GM23248 (cell line): ENCODE measurements at regions not wholly inside any gene's neighbourhood (a gene's known extent, or its start where the extent isn't known, plus 50 kb on each side); places are given as distances from the start of the nearest gene placed in this dataset.
"Not testable (repeated sequence)": the region's sequence is repeated elsewhere in the genome, so short reads cannot be mapped to it uniquely, and the experiment has no call there.

Source experiments
- DNase-seq: peaks from one replicate; pipeline ENCODE4 v3.0.0-alpha.2; 2015
- H2AFZ ChIP-seq: fragments of 200-600 bp; sonication (generic); 2 replicates; pipeline ENCODE4 v1.6.1; 2016; ENCODE audit warnings: antibody characterized with exemption
- H3F3A ChIP-seq: fragments of 200-600 bp; sonication (generic); 2 replicates; pipeline ENCODE4 v1.6.1; 2016; ENCODE audit warnings: mild to moderate bottlenecking, antibody characterized with exemption, mixed run types; ENCODE audit not compliant: insufficient read depth
- H3K27ac ChIP-seq: fragments of 200-600 bp; sonication (generic); 2 replicates; pipeline ENCODE4 v1.5.1; 2016; ENCODE audit warnings: mild to moderate bottlenecking
- H3K27me3 ChIP-seq: fragments of 200-600 bp; sonication (generic); replicated peaks from 2 replicates; pipeline ENCODE4 v1.6.1; 2016; ENCODE audit warnings: mild to moderate bottlenecking; ENCODE audit not compliant: insufficient read depth
- H3K36me3 ChIP-seq: fragments of 200-600 bp; sonication (generic); 2 replicates; pipeline ENCODE4 v1.6.1; 2016; ENCODE audit warnings: low read depth, mild to moderate bottlenecking
- H3K4me1 ChIP-seq: fragments of 200-600 bp; sonication (generic); 2 replicates; pipeline ENCODE4 v1.6.1; 2016; ENCODE audit warnings: mild to moderate bottlenecking; ENCODE audit not compliant: insufficient read depth
- H3K4me2 ChIP-seq: fragments of 200-600 bp; sonication (generic); one replicate; pipeline ENCODE4 v1.6.1; 2016; ENCODE audit warnings: mild to moderate bottlenecking; ENCODE audit not compliant: unreplicated experiment
- H3K4me3 ChIP-seq: fragments of 200-600 bp; sonication (generic); 2 replicates; pipeline ENCODE4 v1.5.1; 2016; ENCODE audit warnings: mild to moderate bottlenecking
- H3K79me2 ChIP-seq: fragments of 200-600 bp; sonication (generic); 2 replicates; pipeline ENCODE4 v1.6.1; 2016; ENCODE audit warnings: mild to moderate bottlenecking; ENCODE audit not compliant: insufficient read depth
- H3K9ac ChIP-seq: fragments of 200-600 bp; sonication (generic); 2 replicates; pipeline ENCODE4 v1.6.1; 2016; ENCODE audit warnings: mild to moderate bottlenecking
- H3K9me2 ChIP-seq: fragments of 200-600 bp; sonication (generic); 2 replicates; pipeline ENCODE4 v1.6.1; 2016; ENCODE audit warnings: mixed run types, mild to moderate bottlenecking, moderate library complexity; ENCODE audit not compliant: insufficient read depth
- H3K9me3 ChIP-seq: fragments of 200-600 bp; sonication (generic); one replicate; pipeline ENCODE4 v1.6.1; 2017; ENCODE audit warnings: low read depth
- H4K20me1 ChIP-seq: fragments of 200-600 bp; sonication (generic); 2 replicates; pipeline ENCODE4 v1.6.0; 2016; ENCODE audit not compliant: insufficient read depth
- EZH2 ChIP-seq: fragments of 200-600 bp; sonication (generic); IDR thresholded peaks from 2 replicates; pipeline ENCODE4 v1.6.1; 2018; ENCODE audit warnings: antibody characterized with exemption, mild to moderate bottlenecking; ENCODE audit not compliant: insufficient read depth, poor library complexity, severe bottlenecking
- EZH2phosphoT487 ChIP-seq: fragments of 200-600 bp; sonication (generic); IDR thresholded peaks from 2 replicates; pipeline ENCODE4 v1.6.1; 2018; ENCODE audit warnings: antibody characterized with exemption, moderate library complexity, mild to moderate bottlenecking, low read depth; ENCODE audit not compliant: insufficient read depth
- WGBS, 2 experiments: methylation state at CpG; one replicate each; pipeline ENCODE4 v1.1.6; 2015 to 2017; ENCODE audit warnings: low lambda C conversion rate in 2 of 2, low coverage in 1 of 2; ENCODE audit errors: missing lambda C conversion rate in 2 of 2; 5-methylcytosine and 5-hydroxymethylcytosine counted together
- in situ Hi-C: fragments of 300-500 bp; cut with MboI; formaldehyde crosslinking; loops from 2 replicates; pipeline ENCODE4 v1.15.0; 2020

GRCh38 chr17:21782107-21782506 lies 89.8 kb downstream of the KCNJ18 start:
- H3K27me3 ChIP-seq, DNase-seq, H3K27ac ChIP-seq, H3K4me2 ChIP-seq, H3K9me3 ChIP-seq, H3K79me2 ChIP-seq, H3K36me3 ChIP-seq, H3K4me1 ChIP-seq, H4K20me1 ChIP-seq, H2AFZ ChIP-seq, H3K9me2 ChIP-seq, H3K9ac ChIP-seq, H3F3A ChIP-seq, in situ Hi-C loops, H3K4me3 ChIP-seq: not testable (repeated sequence)
- 54 to 65% methylated on average over 2 to 7 of the region's 9 CpGs for WGBS, 2 experiments

- H3K4me1 ChIP-seq, H3K79me2 ChIP-seq, H3K27me3 ChIP-seq, H3K4me3 ChIP-seq, DNase-seq, H3K4me2 ChIP-seq, in situ Hi-C loops, H3F3A ChIP-seq, H3K9ac ChIP-seq, H3K9me2 ChIP-seq, H3K36me3 ChIP-seq, H3K9me3 ChIP-seq, H3K27ac ChIP-seq, H4K20me1 ChIP-seq, H2AFZ ChIP-seq: not testable (repeated sequence)
- WGBS, 2 experiments = 20 to 30% methylated on average over 5 to 6 of the region's 6 CpGs
Observed at GRCh38 chr17:21782604-21783003, 90.3 kb downstream of the KCNJ18 start.

- H3K4me1 ChIP-seq, H3K9me2 ChIP-seq, H3K9me3 ChIP-seq, in situ Hi-C loops, H3K9ac ChIP-seq, H3K36me3 ChIP-seq, H3K27me3 ChIP-seq, H3F3A ChIP-seq, H4K20me1 ChIP-seq, H3K4me2 ChIP-seq, DNase-seq, H3K27ac ChIP-seq, H2AFZ ChIP-seq, H3K79me2 ChIP-seq, H3K4me3 ChIP-seq: not testable (repeated sequence)
- 59 to 68% methylated on average over 8 of the region's 8 CpGs for WGBS, 2 experiments
Observed at GRCh38 chr17:21783017-21783416, 90.7 kb downstream of the KCNJ18 start.

- H3K4me3 ChIP-seq, H3K9me3 ChIP-seq, H3K9ac ChIP-seq, H3K9me2 ChIP-seq, H2AFZ ChIP-seq, H3K36me3 ChIP-seq, H3K4me1 ChIP-seq, H3K4me2 ChIP-seq, H3K27ac ChIP-seq, in situ Hi-C loops, DNase-seq, H3F3A ChIP-seq, H3K79me2 ChIP-seq, H3K27me3 ChIP-seq, H4K20me1 ChIP-seq: not testable (repeated sequence)
- 49 to 54% methylated on average over 9 of the region's 9 CpGs for WGBS, 2 experiments
Observed at GRCh38 chr17:21814272-21814671, 121.9 kb downstream of the KCNJ18 start.

- Histone ChIP-seq H3K9me2 (no peaks in the 10 kb centered on the region), H3F3A (no peaks in the 10 kb centered on the region), H3K4me2 (no peak overlapping the region), H3K9ac (no peak overlapping the region), H3K36me3 (no peaks in the 10 kb centered on the region), H3K4me3 (no peak overlapping the region), H4K20me1 (no peaks in the 10 kb centered on the region), H3K27me3 (no peaks in the 10 kb centered on the region), H3K4me1 (no peaks in the 10 kb centered on the region), H2AFZ (no peak overlapping the region), H3K79me2 (no peaks in the 10 kb centered on the region), H3K27ac (no peak overlapping the region), H3K9me3 (no peaks in the 10 kb centered on the region)
- no peak for DNase-seq
- 50 to 53% methylated on average over 9 of the region's 9 CpGs for WGBS, 2 experiments
- in situ Hi-C loops = no loop called here
- TF ChIP-seq EZH2 (no peak), EZH2phosphoT487 (no peak)
Observed at GRCh38 chr17:21814776-21815175, 122.5 kb downstream of the KCNJ18 start.
